Left ventricle myocardium inferior (tissue), 1 donor: ENCODE measurements at regions not wholly inside any gene's neighbourhood (a gene's known extent, or its start where the extent isn't known, plus 50 kb on each side); places are given as distances from the start of the nearest gene placed in this dataset.

Experiments used
- DNase-seq: peaks from one replicate; pipeline ENCODE4 v3.0.0-alpha.2; 2020
- H3K27ac ChIP-seq: fragments of 200-600 bp; replicated peaks from 2 replicates; pipeline ENCODE4 v1.8.0; 2021
- H3K27me3 ChIP-seq: fragments of 200-600 bp; 2 replicates; pipeline ENCODE4 v1.8.0; 2021; ENCODE audit warnings: low read depth
- H3K36me3 ChIP-seq: fragments of 200-600 bp; 2 replicates; pipeline ENCODE4 v1.8.0; 2021
- H3K4me1 ChIP-seq: fragments of 200-600 bp; 2 replicates; pipeline ENCODE4 v1.8.0; 2021
- H3K4me3 ChIP-seq: fragments of 200-600 bp; 2 replicates; pipeline ENCODE4 v1.8.0; 2021; ENCODE audit warnings: mild to moderate bottlenecking, moderate library complexity
- H3K9me3 ChIP-seq: fragments of 200-600 bp; replicated peaks from 2 replicates; pipeline ENCODE4 v1.8.0; 2021
- CTCF ChIP-seq: fragments of 200-600 bp; IDR thresholded peaks from 2 replicates; pipeline ENCODE4 v1.8.0; 2021; ENCODE audit warnings: antibody characterized with exemption, mild to moderate bottlenecking, borderline replicate concordance
- intact Hi-C: fragments of 100-400 bp; cut with micrococcal nuclease; formaldehyde crosslinking; loops from one replicate; pipeline ENCODE4 v1.11.0; 2022
- donor health status: DM: no; HTN: yes; CAD: no; lungs with severe emphysema.

- no peaks in the 10 kb centered on the region for H3K27me3 ChIP-seq
- no peak for TF ChIP-seq CTCF
- H3K27ac ChIP-seq = no peak overlapping the region
- intact Hi-C loops = no loop called here
- no peak for DNase-seq
- H3K4me3 ChIP-seq = no peak overlapping the region
- no peaks in the 10 kb centered on the region for H3K4me1 ChIP-seq
- no peaks in the 10 kb centered on the region for H3K36me3 ChIP-seq
- H3K9me3 ChIP-seq = peaks cover 2% of the 10 kb centered on the region
Measured at GRCh38 chr18:40866013-40866645, 1088.9 kb upstream of the PIK3C3 start.

DNA sequence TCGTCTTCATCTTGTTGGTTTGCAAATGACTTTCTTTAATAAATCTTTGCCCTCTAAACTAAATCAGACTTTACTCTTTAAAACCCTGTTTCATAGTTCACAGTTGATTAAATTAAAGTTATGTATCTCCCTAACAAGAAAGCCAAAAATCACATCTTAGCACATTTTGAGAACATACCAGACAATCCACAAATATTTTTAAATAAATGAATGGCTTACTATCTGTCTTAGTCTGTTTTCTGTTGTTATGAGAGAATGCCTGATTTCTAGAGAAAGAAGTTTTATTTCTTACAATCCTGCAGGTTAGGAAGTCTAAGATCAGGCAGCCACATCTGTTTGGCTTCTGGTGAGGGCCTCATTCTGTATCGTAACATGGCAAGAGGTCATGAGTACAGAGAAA, 1090.2 kb upstream of the PIK3C3 start:
- Histone ChIP-seq H3K27me3 (no peaks in the 10 kb centered on the region), H3K4me3 (no peak overlapping the region), H3K36me3 (no peaks in the 10 kb centered on the region), H3K9me3 (peaks cover 2% of the 10 kb centered on the region), H3K4me1 (no peaks in the 10 kb centered on the region), H3K27ac (no peak overlapping the region)
- intact Hi-C loops = no loop called here
- DNase-seq = no peak
- TF ChIP-seq CTCF = no peak

- intact Hi-C loops = no loop called here
- Histone ChIP-seq H3K27me3 (no peaks in the 10 kb centered on the region), H3K27ac (no peak overlapping the region), H3K9me3 (peaks cover 2% of the 10 kb centered on the region), H3K36me3 (no peaks in the 10 kb centered on the region), H3K4me3 (no peak overlapping the region), H3K4me1 (no peaks in the 10 kb centered on the region)
- no peak for DNase-seq
- no peak for TF ChIP-seq CTCF
Measured at GRCh38 chr18:40863801-40864200, 1091.2 kb upstream of the PIK3C3 start.

DNA sequence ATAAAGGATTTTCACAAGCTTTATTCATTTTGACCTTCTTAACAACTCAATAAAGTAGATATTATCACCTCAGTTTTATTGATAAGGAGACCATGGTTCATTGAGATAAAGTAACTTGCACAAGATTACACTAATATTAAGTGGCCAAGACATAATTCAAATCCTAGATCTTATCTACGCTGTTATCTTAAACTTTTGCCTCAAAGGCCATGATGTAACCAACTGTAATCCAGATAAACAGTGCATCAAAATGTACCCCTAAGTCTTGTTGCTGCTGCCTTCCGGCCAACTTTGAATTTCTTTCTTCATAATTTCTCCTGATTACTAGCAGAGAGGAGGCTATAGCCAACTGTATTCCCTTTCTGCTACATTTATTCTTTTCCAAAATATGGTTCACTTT, 1094.8 kb upstream of the PIK3C3 start:
- Histone ChIP-seq H3K36me3 (no peaks in the 10 kb centered on the region), H3K4me1 (no peaks in the 10 kb centered on the region), H3K9me3 (no peaks in the 10 kb centered on the region), H3K4me3 (no peak overlapping the region), H3K27ac (no peak overlapping the region), H3K27me3 (no peaks in the 10 kb centered on the region)
- intact Hi-C loops = no loop called here
- no peak for TF ChIP-seq CTCF
- no peak for DNase-seq

GRCh38 chr18:40855661-40856060, 1099.4 kb upstream of the PIK3C3 start:
- Histone ChIP-seq H3K9me3 (no peaks in the 10 kb centered on the region), H3K27me3 (no peaks in the 10 kb centered on the region), H3K27ac (no peak overlapping the region), H3K4me3 (no peak overlapping the region), H3K4me1 (no peaks in the 10 kb centered on the region), H3K36me3 (no peaks in the 10 kb centered on the region)
- no peak for DNase-seq
- TF ChIP-seq CTCF = no peak
- intact Hi-C loops = no loop called here
